Gastrocnemius medialis (tissue), 4 donors: ENCODE measurements at regions not wholly inside any gene's neighbourhood (a gene's known extent, or its start where the extent isn't known, plus 50 kb on each side); places are given as distances from the start of the nearest gene placed in this dataset.

ENCODE experiments used
- ATAC-seq, 2 donors: fragments of 150-250 bp; one replicate each; pipeline ENCODE4 v1.9.1; 2016
- DNase-seq, 2 donors: peaks; one replicate each; pipeline ENCODE4 v3.0.0-alpha.2; 2019
- H3K27ac ChIP-seq, 4 donors: fragments of 200-600 bp; sonication (generic); 1 replicate in 1 of 4; 2 replicates in 3 of 4; pipeline ENCODE4 v1.5.1; 2016 to 2018; ENCODE audit warnings: mild to moderate bottlenecking in 2 of 4, moderate library complexity in 1 of 4
- H3K27me3 ChIP-seq, 3 donors: fragments of 200-600 bp; sonication (generic) in 2 of 3; 1 replicate in 1 of 3; 2 replicates in 2 of 3; pipeline versions ENCODE4 v1.5.1 to v1.6.0; 2016 to 2019; ENCODE audit warnings: mild to moderate bottlenecking in 1 of 3, moderate library complexity in 1 of 3
- H3K36me3 ChIP-seq, 2 donors: fragments of 200-600 bp; sonication (generic) in 1 of 2; one replicate each; pipeline ENCODE4 v1.5.1; 2017 to 2018
- H3K4me1 ChIP-seq, 2 donors: fragments of 200-600 bp; sonication (generic) in 1 of 2; one replicate each; pipeline ENCODE4 v1.5.1; 2016 to 2017; ENCODE audit warnings: mild to moderate bottlenecking in 2 of 2
- H3K4me3 ChIP-seq, 4 donors: fragments of 200-600 bp; sonication (generic) in 3 of 4; 1 replicate in 1 of 4; 2 replicates in 3 of 4; pipeline ENCODE4 v1.5.1; 2016 to 2019; ENCODE audit warnings: mild to moderate bottlenecking in 2 of 4
- H3K9me3 ChIP-seq, 3 donors: fragments of 200-600 bp; sonication (generic) in 2 of 3; 1 replicate in 1 of 3; 2 replicates in 2 of 3; pipeline ENCODE4 v1.5.1; 2016 to 2019
- CTCF ChIP-seq, 5 experiments: fragments of 450-650 bp in 3 of 5; fragments of 200-600 bp in 2 of 5; sonication (generic) in 2 of 5; IDR thresholded peaks in 4 of 5; conservative IDR thresholded peaks in 1 of 5; 1 replicate in 4 of 5; 2 replicates in 1 of 5; pipeline ENCODE4 v1.5.1; 2016 to 2019; ENCODE audit warnings: antibody characterized with exemption in 5 of 5, mild to moderate bottlenecking in 3 of 5, moderate library complexity in 3 of 5
- POLR2A ChIP-seq, 2 donors: fragments of 450-650 bp; IDR thresholded peaks; one replicate each; pipeline ENCODE4 v1.6.1; 2017; ENCODE audit warnings: antibody characterized with exemption in 2 of 2, mild to moderate bottlenecking in 2 of 2, moderate library complexity in 2 of 2
- in situ Hi-C, 4 donors: fragments of 200-750 bp; cut with MboI; loops; one replicate each; pipeline versions ENCODE4 v1.15.0 to v1.8.0; 2017; ENCODE audit warnings: low sequenced_read_pairs in 4 of 4
- intact Hi-C: fragments of 100-400 bp; cut with DNase I; formaldehyde crosslinking; loops from one replicate; pipeline ENCODE4 v1.15.1; 2023; ENCODE audit warnings: low total_unique reads

DNA sequence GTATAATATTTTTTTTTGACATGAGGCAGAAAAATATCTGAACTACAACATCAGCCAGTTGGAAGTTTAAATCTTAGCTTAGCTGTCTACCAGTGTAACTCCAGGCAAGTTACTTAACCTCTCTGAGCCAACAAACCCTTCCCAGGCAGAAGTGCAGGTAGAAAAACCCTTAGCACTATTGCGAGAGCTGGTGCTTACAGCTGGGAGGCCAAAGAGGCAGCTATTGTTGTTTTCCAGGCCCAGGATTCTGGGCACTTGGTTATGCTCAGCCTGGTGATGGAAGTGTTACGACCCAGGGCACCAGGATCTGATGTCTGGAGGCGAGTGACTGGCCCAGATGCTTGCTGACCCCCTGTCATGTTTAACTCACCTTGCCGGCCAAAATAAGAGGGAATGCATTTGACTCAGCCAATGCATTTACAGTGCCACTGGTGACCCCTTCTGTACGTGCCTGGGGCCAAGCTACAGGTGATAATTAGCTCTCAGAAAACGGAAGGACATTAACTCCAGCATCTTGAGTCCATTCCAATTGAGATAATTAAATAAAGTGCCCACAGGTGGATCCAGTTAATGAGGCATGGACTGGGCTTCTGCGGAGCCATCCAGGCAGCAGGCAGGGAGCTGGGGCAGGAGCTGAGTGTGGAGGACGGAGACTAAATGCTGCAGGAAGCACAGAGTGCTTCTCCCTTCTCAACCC, 126.5 kb upstream of the HABP2 start:
- ATAC-seq (no peak), DNase-seq (no peak)
- Histone ChIP-seq H3K9me3 (no peaks in the 10 kb centered on the region), H3K4me1 (no peaks in the 10 kb centered on the region), H3K27ac (no peak overlapping the region), H3K27me3 (no peaks in the 10 kb centered on the region), H3K36me3 (no peaks in the 10 kb centered on the region), H3K4me3 (no peak overlapping the region)
- TF ChIP-seq POLR2A (IDR thresholded peaks at IDR 0.05) (no peak), CTCF (IDR thresholded peaks at IDR 0.05 in 4 of 5, conservative IDR thresholded peaks at IDR 0.05 in 1 of 5) (no peak)
- in situ Hi-C loops (no loop called here), intact Hi-C loops (no loop called here)

- no peaks in the 10 kb centered on the region for H3K4me1 ChIP-seq
- H3K27me3 ChIP-seq = no peaks in the 10 kb centered on the region
- no peaks in the 10 kb centered on the region for H3K9me3 ChIP-seq
- H3K27ac ChIP-seq = no peak overlapping the region
- in situ Hi-C loops (no loop called here), intact Hi-C loops (no loop called here)
- no peak for TF ChIP-seq POLR2A (IDR thresholded peaks at IDR 0.05)
- TF ChIP-seq CTCF (IDR thresholded peaks at IDR 0.05 in 4 of 5, conservative IDR thresholded peaks at IDR 0.05 in 1 of 5) = no peak
- DNase-seq (no peak), ATAC-seq (no peak)
- H3K36me3 ChIP-seq = no peaks in the 10 kb centered on the region
- H3K4me3 ChIP-seq = no peak overlapping the region
These were observed 125.6 kb upstream of the HABP2 start for GRCh38 chr10:113427236-113427735.

DNA sequence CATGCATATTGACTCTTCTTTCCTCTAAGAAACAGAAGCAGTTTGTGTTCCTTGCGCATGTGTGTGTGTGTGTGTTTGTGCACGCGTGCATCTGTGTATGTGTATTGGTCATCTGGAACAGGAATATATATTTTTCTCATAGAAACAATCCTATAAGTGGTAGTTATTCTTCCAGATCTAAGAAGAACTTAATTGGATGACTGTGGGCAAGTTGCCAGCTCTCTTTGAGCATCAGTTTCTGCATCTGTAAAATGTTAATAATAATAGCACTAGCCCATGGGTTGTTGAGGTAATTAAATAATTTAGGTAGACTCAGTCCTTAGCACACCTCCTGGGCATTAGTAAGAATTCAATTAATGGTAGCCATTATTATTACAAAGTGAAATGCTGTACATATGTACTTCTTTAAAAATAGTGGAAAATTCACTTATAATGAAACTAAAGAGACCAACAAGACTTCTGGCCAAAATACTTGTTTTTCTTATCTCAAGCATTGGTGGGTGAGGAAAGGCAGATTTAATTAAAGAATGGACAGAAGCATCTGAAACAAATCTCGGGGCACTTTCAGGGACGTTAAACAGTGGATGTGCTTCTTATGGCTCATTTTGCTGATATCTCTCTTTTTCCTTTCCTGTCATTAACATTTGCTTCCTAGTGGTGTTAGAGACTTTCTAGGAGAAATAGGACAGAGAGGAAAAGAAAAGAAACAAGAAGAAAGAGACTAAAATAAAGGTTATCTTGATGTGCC, 124.9 kb upstream of the HABP2 start:
- DNase-seq = no peak
- Histone ChIP-seq H3K27ac (no peak overlapping the region), H3K36me3 (no peaks in the 10 kb centered on the region), H3K4me3 (no peak overlapping the region), H3K4me1 (no peaks in the 10 kb centered on the region), H3K27me3 (no peaks in the 10 kb centered on the region), H3K9me3 (no peaks in the 10 kb centered on the region)
- no peak for TF ChIP-seq CTCF (IDR thresholded peaks at IDR 0.05 in 4 of 5, conservative IDR thresholded peaks at IDR 0.05 in 1 of 5)
- no peak for TF ChIP-seq POLR2A (IDR thresholded peaks at IDR 0.05)
- ATAC-seq = no peak
- intact Hi-C loops (no loop called here), in situ Hi-C loops (no loop called here)

GRCh38 chr10:113430634-113431397, 122.0 kb upstream of the HABP2 start:
- Histone ChIP-seq H3K27me3 (no peaks in the 10 kb centered on the region), H3K9me3 (no peaks in the 10 kb centered on the region), H3K4me1 (no peaks in the 10 kb centered on the region), H3K36me3 (no peaks in the 10 kb centered on the region), H3K4me3 (no peak overlapping the region), H3K27ac (no peak overlapping the region)
- intact Hi-C loops (no loop called here), in situ Hi-C loops (no loop called here)
- ATAC-seq = no peak
- TF ChIP-seq CTCF (IDR thresholded peaks at IDR 0.05 in 4 of 5, conservative IDR thresholded peaks at IDR 0.05 in 1 of 5) (no peak), POLR2A (IDR thresholded peaks at IDR 0.05) (no peak)
- DNase-seq = no peak
